ENCODE measurements at regions not wholly inside any gene's neighbourhood (a gene's known extent, or its start where the extent isn't known, plus 50 kb on each side); places are given as distances from the start of the nearest gene placed in this dataset.

DNA sequence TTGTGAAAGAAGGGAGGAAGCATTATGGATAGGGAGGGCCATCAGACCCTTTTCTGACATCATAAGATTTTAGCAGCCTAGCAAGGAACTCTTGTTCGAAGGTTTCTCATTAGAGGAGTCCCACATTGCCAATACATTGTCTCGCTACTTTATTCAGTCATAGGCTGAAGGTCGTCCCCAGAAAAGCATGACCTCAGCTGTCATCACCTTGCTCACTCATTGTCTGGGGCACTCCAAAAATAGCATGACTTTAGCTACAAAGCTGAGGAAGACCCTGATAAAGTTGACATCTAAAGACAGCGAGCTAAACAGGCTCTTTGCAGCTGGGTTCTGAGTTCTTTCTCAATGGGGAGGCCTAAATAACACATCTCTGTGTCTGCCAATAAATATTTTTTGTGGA lies 112.4 kb upstream of the PTPRR start:
- 37% methylated on average over 4 of the region's 4 CpGs for WGBS (ENCODE audit: low lambda C conversion rate)

DNA sequence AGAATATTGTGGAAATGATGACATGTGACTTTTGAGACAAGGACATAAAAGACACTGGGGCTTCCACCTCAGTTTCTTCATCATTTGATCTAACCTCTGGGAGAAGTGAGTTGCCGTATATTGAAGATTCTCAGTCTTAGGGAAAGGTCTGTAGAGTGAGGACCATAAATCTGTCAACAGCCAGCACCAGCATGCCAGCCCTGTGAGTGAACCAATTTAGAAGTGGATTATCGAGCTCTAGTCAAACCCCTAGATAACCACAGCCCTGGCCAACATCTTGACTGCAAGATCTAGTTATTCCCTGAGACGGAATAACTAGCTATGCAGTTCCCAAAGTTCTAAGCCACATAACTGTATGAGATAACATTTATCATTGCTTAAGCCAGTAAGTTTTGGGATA lies 108.8 kb upstream of the PTPRR start:
- CTCF ChIA-PET, result interaction anchor here (0.9 to 1.5 kb wide), 2 partner anchors 16 to 1150 kb away, joined by 3 read pairs; no protein-coding TSS in a partner anchor
- TF ChIP-seq NFIC (IDR thresholded peaks at IDR 0.05; ENCODE audit: borderline replicate concordance) (no peak), USF2 (IDR thresholded peaks at IDR 0.05; ENCODE audit: borderline replicate concordance, low read depth, low read length) (no peak)
- H3K79me2 ChIP-seq (ENCODE audit: insufficient read depth), result no peaks in the 10 kb centered on the region
- H3K36me3 ChIP-seq (replicated peaks in 1 of 2; ENCODE audit: control insufficient read depth in 1 of 2, insufficient read depth in 2 of 2, low read length in 1 of 2), result no peaks in the 10 kb centered on the region
- H3K4me1 ChIP-seq (ENCODE audit: control insufficient read depth in 1 of 2, insufficient read depth in 2 of 2, low read depth in 1 of 2, low read length in 1 of 2), result peaks cover 0 to 3% of the 10 kb centered on the region in 2 experiments; a peak in 1 of 4 replicates
- no peaks in the 10 kb centered on the region for H4K20me1 ChIP-seq (ENCODE audit: insufficient read depth)
- no peaks in the 10 kb centered on the region for H3K27me3 ChIP-seq (ENCODE audit: insufficient read depth)
- H3K9me2 ChIP-seq, result no peaks in the 10 kb centered on the region
- H3K9ac ChIP-seq, result no peak overlapping the region
- no peaks in the 10 kb centered on the region for H3K9me3 ChIP-seq
- no peak for DNase-seq
- POLR2A ChIA-PET, result no interaction called here
- H2AFZ ChIP-seq (ENCODE audit: low read depth), result no peak overlapping the region
- no peak overlapping the region for H3K4me2 ChIP-seq
- 39% methylated on average over 3 of the region's 3 CpGs for WGBS (ENCODE audit: low lambda C conversion rate)
- H3K4me3 ChIP-seq (ENCODE audit: low read depth in 2 of 2, low read length in 1 of 2), result no peak overlapping the region
- no peaks in the 10 kb centered on the region for H3F3A ChIP-seq (replicated peaks; ENCODE audit: insufficient read depth)
- H3K27ac ChIP-seq (ENCODE audit: low read depth in 2 of 2, low read length in 1 of 2), result no peak overlapping the region

More for the DNA sequence above, 112.4 kb upstream of the PTPRR start:
- no peaks in the 10 kb centered on the region for H3K27me3 ChIP-seq (ENCODE audit: insufficient read depth)
- H3K9ac ChIP-seq, result no peak overlapping the region
- H3K4me3 ChIP-seq (ENCODE audit: low read depth in 2 of 2, low read length in 1 of 2), result no peak overlapping the region
- no peak overlapping the region for H3K27ac ChIP-seq (ENCODE audit: low read depth in 2 of 2, low read length in 1 of 2)
- no peaks in the 10 kb centered on the region for H3K79me2 ChIP-seq (ENCODE audit: insufficient read depth)
- no peak for DNase-seq
- no peaks in the 10 kb centered on the region for H4K20me1 ChIP-seq (ENCODE audit: insufficient read depth)
- peaks cover 0 to 3% of the 10 kb centered on the region in 2 experiments; a peak in 1 of 4 replicates for H3K4me1 ChIP-seq (ENCODE audit: control insufficient read depth in 1 of 2, insufficient read depth in 2 of 2, low read depth in 1 of 2, low read length in 1 of 2)
- ChIA-PET POLR2A (no interaction called here), CTCF (interaction anchor here (0.6 to 2.2 kb wide), 6 partner anchors 9 to 1133 kb away, joined by 3 to 5 read pairs (median 4); no protein-coding TSS in a partner anchor)
- H3K9me2 ChIP-seq, result no peaks in the 10 kb centered on the region
- H3K36me3 ChIP-seq (replicated peaks in 1 of 2; ENCODE audit: control insufficient read depth in 1 of 2, insufficient read depth in 2 of 2, low read length in 1 of 2), result no peaks in the 10 kb centered on the region
- TF ChIP-seq NRF1 (IDR thresholded peaks at IDR 0.05; ENCODE audit: low read depth, low read length) (no peak), MEF2A (IDR thresholded peaks at IDR 0.05; ENCODE audit: borderline replicate concordance, low read depth) (no peak), NFIC (IDR thresholded peaks at IDR 0.05; ENCODE audit: borderline replicate concordance) (no peak), SIN3A (IDR thresholded peaks at IDR 0.05; ENCODE audit: borderline replicate concordance, low read depth, low read length) (no peak), RXRA (IDR thresholded peaks at IDR 0.05; ENCODE audit: borderline replicate concordance, low read depth) (no peak), RCOR1 (IDR thresholded peaks at IDR 0.05; ENCODE audit: low read length) (no peak), MXI1 (IDR thresholded peaks at IDR 0.05; ENCODE audit: low read depth, low read length) (no peak), TEAD4 (IDR thresholded peaks at IDR 0.05; ENCODE audit: borderline replicate concordance, insufficient read depth) (no peak), FOXJ3 (CRISPR knock-in tag; IDR thresholded peaks at IDR 0.05) (no peak), YY1 (IDR thresholded peaks at IDR 0.05; ENCODE audit: low read depth) (no peak), FOSL2 (IDR thresholded peaks at IDR 0.05; ENCODE audit: borderline replicate concordance, low read depth) (no peak), CHD2 (IDR thresholded peaks at IDR 0.05; ENCODE audit: low read length, partially characterized antibody) (no peak), JUND (IDR thresholded peaks at IDR 0.05) (no peak)
- H3K4me2 ChIP-seq, result no peak overlapping the region
- no peak overlapping the region for H2AFZ ChIP-seq (ENCODE audit: low read depth)
- no peaks in the 10 kb centered on the region for H3K9me3 ChIP-seq
- no peaks in the 10 kb centered on the region for H3F3A ChIP-seq (replicated peaks; ENCODE audit: insufficient read depth)
